ENCODE measurements at regions not wholly inside any gene's neighbourhood (a gene's known extent, or its start where the extent isn't known, plus 50 kb on each side); places are given as distances from the start of the nearest gene placed in this dataset.

- 68 to 73% methylated on average over 3 of the region's 3 CpGs for WGBS, 2 donors (ENCODE audit: low coverage in 1 of 2)
- H3K9me3 ChIP-seq: no peaks in the 10 kb centered on the region
- no peak for TF ChIP-seq EP300 (IDR thresholded peaks at IDR 0.05; ENCODE audit: low read depth)
- TF ChIP-seq CTCF (IDR thresholded peaks at IDR 0.05): no peak
- TF ChIP-seq POLR2AphosphoS5 (IDR thresholded peaks at IDR 0.05): no peak
- no peak for TF ChIP-seq POLR2A (IDR thresholded peaks at IDR 0.05)
- in situ Hi-C loops (cut with MboI; ENCODE audit: low pct_ligation_motif_present in 1 of 4, low pct_unique_long_range_greater_than_20kb in 1 of 4, low sequenced_read_pairs in 3 of 4) (no loop called here), intact Hi-C loops (cut with DNase I; ENCODE audit: low total_unique reads) (no loop called here)
- no peak overlapping the region for H3K4me3 ChIP-seq
- no peaks in the 10 kb centered on the region for H3K27me3 ChIP-seq
- no peaks in the 10 kb centered on the region for H3K4me1 ChIP-seq
- H3K27ac ChIP-seq: no peak overlapping the region
- no peak for DNase-seq
- H3K36me3 ChIP-seq: no peaks in the 10 kb centered on the region
Observed at GRCh38 chr7:38016567-38016966, 96.1 kb downstream of the EPDR1 start.

- in situ Hi-C loops (cut with MboI; ENCODE audit: low pct_ligation_motif_present in 1 of 4, low pct_unique_long_range_greater_than_20kb in 1 of 4, low sequenced_read_pairs in 3 of 4): no loop called here
- 80 to 82% methylated on average over 1 of the region's 1 CpG for WGBS, 2 donors (ENCODE audit: low coverage in 1 of 2)
Observed at GRCh38 chr7:38017320-38017719, 96.9 kb downstream of the EPDR1 start.

GRCh38 chr7:38020121-38020785, 99.8 kb downstream of the EPDR1 start:
- intact Hi-C loops (cut with DNase I; ENCODE audit: low total_unique reads): no loop called here
- no peaks in the 10 kb centered on the region for H3K4me1 ChIP-seq
- H3K27ac ChIP-seq: no peak overlapping the region
- in situ Hi-C loops (cut with MboI; ENCODE audit: low pct_ligation_motif_present in 1 of 4, low pct_unique_long_range_greater_than_20kb in 1 of 4, low sequenced_read_pairs in 3 of 4): no loop called here
- no peak overlapping the region for H3K4me3 ChIP-seq
- no peak for DNase-seq
- H3K27me3 ChIP-seq: no peaks in the 10 kb centered on the region
- 55 to 82% methylated on average over 4 to 6 of the region's 6 CpGs for WGBS, 2 donors (ENCODE audit: low coverage in 1 of 2)
- no peaks in the 10 kb centered on the region for H3K36me3 ChIP-seq
- H3K9me3 ChIP-seq: no peaks in the 10 kb centered on the region
- no peak for TF ChIP-seq POLR2A (IDR thresholded peaks at IDR 0.05)

More at GRCh38 chr7:38017320-38017719, 96.9 kb downstream of the EPDR1 start:
- no peaks in the 10 kb centered on the region for H3K4me1 ChIP-seq
- DNase-seq: no peak
- no peak overlapping the region for H3K4me3 ChIP-seq
- no peaks in the 10 kb centered on the region for H3K9me3 ChIP-seq
- TF ChIP-seq POLR2A (IDR thresholded peaks at IDR 0.05) (no peak), CTCF (IDR thresholded peaks at IDR 0.05) (no peak), POLR2AphosphoS5 (IDR thresholded peaks at IDR 0.05) (no peak), EP300 (IDR thresholded peaks at IDR 0.05; ENCODE audit: low read depth) (no peak)
- H3K27me3 ChIP-seq: no peaks in the 10 kb centered on the region
- H3K36me3 ChIP-seq: no peaks in the 10 kb centered on the region
- H3K27ac ChIP-seq: no peak overlapping the region
- intact Hi-C loops (cut with DNase I; ENCODE audit: low total_unique reads): no loop called here

GRCh38 chr7:38021892-38022291, 101.5 kb downstream of the EPDR1 start:
- in situ Hi-C loops (cut with MboI; ENCODE audit: low pct_ligation_motif_present in 1 of 4, low pct_unique_long_range_greater_than_20kb in 1 of 4, low sequenced_read_pairs in 3 of 4) (no loop called here), intact Hi-C loops (cut with DNase I; ENCODE audit: low total_unique reads) (no loop called here)

More at GRCh38 chr7:38021892-38022291, 101.5 kb downstream of the EPDR1 start:
- no peaks in the 10 kb centered on the region for H3K36me3 ChIP-seq
- no peak overlapping the region for H3K4me3 ChIP-seq
- H3K9me3 ChIP-seq: no peaks in the 10 kb centered on the region
- H3K27me3 ChIP-seq: no peaks in the 10 kb centered on the region
- H3K4me1 ChIP-seq: no peaks in the 10 kb centered on the region
- TF ChIP-seq POLR2A (IDR thresholded peaks at IDR 0.05) (no peak), POLR2AphosphoS5 (IDR thresholded peaks at IDR 0.05) (no peak), EP300 (IDR thresholded peaks at IDR 0.05; ENCODE audit: low read depth) (no peak), CTCF (IDR thresholded peaks at IDR 0.05) (no peak)
- no peak for DNase-seq
- no peak overlapping the region for H3K27ac ChIP-seq
- 90 to 100% methylated on average over 2 to 3 of the region's 3 CpGs for WGBS, 2 donors (ENCODE audit: low coverage in 1 of 2)
